Spleen (tissue), 11 donors: ENCODE measurements at regions not wholly inside any gene's neighbourhood (a gene's known extent, or its start where the extent isn't known, plus 50 kb on each side); places are given as distances from the start of the nearest gene placed in this dataset.

Experiments used
- DNase-seq: peaks from one replicate; pipeline ENCODE4 v3.0.0-alpha.2; 2020
- H3K27ac ChIP-seq, 8 donors: fragments of 200-600 bp; sonication (generic) in 7 of 8; 1 replicate in 4 of 8; 2 replicates in 4 of 8; pipeline versions ENCODE4 v1.5.0 to v1.8.0; 2016 to 2021; ENCODE audit warnings: inconsistent platforms in 4 of 8, mild to moderate bottlenecking in 4 of 8, moderate library complexity in 1 of 8
- H3K27me3 ChIP-seq, 7 donors: fragments of 200-600 bp; sonication (generic) in 6 of 7; replicated peaks in 1 of 7; 1 replicate in 4 of 7; 2 replicates in 3 of 7; pipeline versions ENCODE4 v1.5.0 to v1.8.0; 2016 to 2021; ENCODE audit warnings: inconsistent platforms in 3 of 7, mild to moderate bottlenecking in 1 of 7
- H3K36me3 ChIP-seq, 6 donors: fragments of 200-600 bp; sonication (generic) in 5 of 6; 1 replicate in 4 of 6; 2 replicates in 2 of 6; pipeline versions ENCODE4 v1.5.0 to v1.8.0; 2016 to 2021; ENCODE audit warnings: inconsistent platforms in 2 of 6
- H3K4me1 ChIP-seq, 6 donors: fragments of 200-600 bp; sonication (generic) in 5 of 6; 1 replicate in 3 of 6; 2 replicates in 3 of 6; pipeline versions ENCODE4 v1.5.0 to v1.8.0; 2016 to 2021; ENCODE audit warnings: inconsistent platforms in 3 of 6
- H3K4me3 ChIP-seq, 8 donors: fragments of 200-600 bp; sonication (generic) in 7 of 8; 1 replicate in 4 of 8; 2 replicates in 4 of 8; pipeline versions ENCODE4 v1.5.0 to v1.8.0; 2016 to 2021; ENCODE audit warnings: inconsistent platforms in 4 of 8, mild to moderate bottlenecking in 4 of 8, moderate library complexity in 2 of 8
- H3K9me3 ChIP-seq, 8 donors: fragments of 200-600 bp; sonication (generic) in 7 of 8; 1 replicate in 4 of 8; 2 replicates in 4 of 8; pipeline versions ENCODE4 v1.5.0 to v1.8.0; 2016 to 2021; ENCODE audit warnings: inconsistent platforms in 4 of 8
- POLR2A ChIP-seq, 3 donors: fragments of 450-650 bp; IDR thresholded peaks; one replicate each; pipeline ENCODE4 v1.5.1; 2017; ENCODE audit warnings: antibody characterized with exemption in 3 of 3, mild to moderate bottlenecking in 1 of 3
- POLR2AphosphoS5 ChIP-seq, 3 donors: sonication (generic); formaldehyde crosslinking; IDR thresholded peaks; one replicate each; pipeline ENCODE4 v1.5.1; 2017; ENCODE audit warnings: antibody characterized with exemption in 3 of 3
- WGBS, 5 donors: extraction: QIAGEN DNeasy Blood & Tissue Kit in 3 of 5; methylation state at CpG; one replicate each; pipeline versions ENCODE4 v1.1.5 to v1.1.7; 2013 to 2018; 5-methylcytosine and 5-hydroxymethylcytosine counted together
- intact Hi-C: fragments of 100-400 bp; cut with DNase I; formaldehyde crosslinking; loops from one replicate; pipeline ENCODE4 v1.15.0; 2023; ENCODE audit warnings: low total_unique reads
- TF ChIP-seq, protein P1 (sequence below), 11 experiments: fragments of 200-600 bp in 7 of 11; fragments of 450-650 bp in 4 of 11; sonication (generic) in 4 of 11; IDR thresholded peaks in 8 of 11; conservative IDR thresholded peaks in 3 of 11; 1 replicate in 7 of 11; 2 replicates in 4 of 11; pipeline versions ENCODE4 v1.4.0 to v1.8.0; 2016 to 2021; ENCODE audit warnings: antibody characterized with exemption in 11 of 11, inconsistent platforms in 4 of 11, mild to moderate bottlenecking in 1 of 11
- donor health status: healthy with polysubstance abuse.
- donor health status: DM: no; HTN: no; CAD: no; lungs with moderate emphysema.
- donor health status: DM: no; HTN: no; CAD: no.
- donor health status: Bipolar disorder and iron deficiency.
- donor health status: healthy.
- donor health status: DM: no; HTN: no; CAD: no.
- donor health status: DM: yes; HTN: yes; CAD: no.

GRCh38 chr7:124603066-124603465 lies 162.5 kb downstream of the GPR37 start:
- Histone ChIP-seq H3K36me3 (no peaks in the 10 kb centered on the region), H3K27ac (no peak overlapping the region), H3K4me3 (no peak overlapping the region), H3K27me3 (no peaks in the 10 kb centered on the region), H3K9me3 (no peaks in the 10 kb centered on the region), H3K4me1 (no peaks in the 10 kb centered on the region)
- intact Hi-C loops, result no loop called here
- no peak for DNase-seq
- TF ChIP-seq, protein P1, sequence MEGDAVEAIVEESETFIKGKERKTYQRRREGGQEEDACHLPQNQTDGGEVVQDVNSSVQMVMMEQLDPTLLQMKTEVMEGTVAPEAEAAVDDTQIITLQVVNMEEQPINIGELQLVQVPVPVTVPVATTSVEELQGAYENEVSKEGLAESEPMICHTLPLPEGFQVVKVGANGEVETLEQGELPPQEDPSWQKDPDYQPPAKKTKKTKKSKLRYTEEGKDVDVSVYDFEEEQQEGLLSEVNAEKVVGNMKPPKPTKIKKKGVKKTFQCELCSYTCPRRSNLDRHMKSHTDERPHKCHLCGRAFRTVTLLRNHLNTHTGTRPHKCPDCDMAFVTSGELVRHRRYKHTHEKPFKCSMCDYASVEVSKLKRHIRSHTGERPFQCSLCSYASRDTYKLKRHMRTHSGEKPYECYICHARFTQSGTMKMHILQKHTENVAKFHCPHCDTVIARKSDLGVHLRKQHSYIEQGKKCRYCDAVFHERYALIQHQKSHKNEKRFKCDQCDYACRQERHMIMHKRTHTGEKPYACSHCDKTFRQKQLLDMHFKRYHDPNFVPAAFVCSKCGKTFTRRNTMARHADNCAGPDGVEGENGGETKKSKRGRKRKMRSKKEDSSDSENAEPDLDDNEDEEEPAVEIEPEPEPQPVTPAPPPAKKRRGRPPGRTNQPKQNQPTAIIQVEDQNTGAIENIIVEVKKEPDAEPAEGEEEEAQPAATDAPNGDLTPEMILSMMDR (IDR thresholded peaks at IDR 0.05 in 8 of 11, conservative IDR thresholded peaks at IDR 0.05 in 3 of 11), result no peak
- TF ChIP-seq POLR2A (IDR thresholded peaks at IDR 0.05), result no peak
- TF ChIP-seq POLR2AphosphoS5 (IDR thresholded peaks at IDR 0.05), result no peak
- 86 to 100% (median 96%) methylated on average over 1 of the region's 1 CpG for WGBS, 5 donors

- H3K27ac ChIP-seq, result no peak overlapping the region
- DNase-seq, result no peak
- TF ChIP-seq, protein P1 (IDR thresholded peaks at IDR 0.05 in 8 of 11, conservative IDR thresholded peaks at IDR 0.05 in 3 of 11), result no peak
- TF ChIP-seq POLR2AphosphoS5 (IDR thresholded peaks at IDR 0.05) (no peak), POLR2A (IDR thresholded peaks at IDR 0.05) (no peak)
- no peaks in the 10 kb centered on the region for H3K27me3 ChIP-seq
- intact Hi-C loops, result no loop called here
- no peaks in the 10 kb centered on the region for H3K4me1 ChIP-seq
- no peaks in the 10 kb centered on the region for H3K36me3 ChIP-seq
- H3K4me3 ChIP-seq, result no peak overlapping the region
- H3K9me3 ChIP-seq, result no peaks in the 10 kb centered on the region
Measured at GRCh38 chr7:124597509-124597908, 168.1 kb downstream of the GPR37 start.

- DNase-seq, result no peak
- no peak overlapping the region for H3K27ac ChIP-seq
- no peaks in the 10 kb centered on the region for H3K4me1 ChIP-seq
- no peaks in the 10 kb centered on the region for H3K9me3 ChIP-seq
- no peaks in the 10 kb centered on the region for H3K27me3 ChIP-seq
- H3K36me3 ChIP-seq, result no peaks in the 10 kb centered on the region
- 66 to 84% (median 73%) methylated on average over 1 of the region's 1 CpG for WGBS, 5 donors
- no peak overlapping the region for H3K4me3 ChIP-seq
- TF ChIP-seq, protein P1 (IDR thresholded peaks at IDR 0.05 in 8 of 11, conservative IDR thresholded peaks at IDR 0.05 in 3 of 11), result no peak
- no peak for TF ChIP-seq POLR2AphosphoS5 (IDR thresholded peaks at IDR 0.05)
- no peak for TF ChIP-seq POLR2A (IDR thresholded peaks at IDR 0.05)
- intact Hi-C loops, result no loop called here
Measured at GRCh38 chr7:124596881-124597280, 168.7 kb downstream of the GPR37 start.

GRCh38 chr7:124590814-124591213 lies 174.8 kb downstream of the GPR37 start:
- H3K4me3 ChIP-seq, result no peak overlapping the region
- intact Hi-C loops, result no loop called here
- no peak overlapping the region for H3K27ac ChIP-seq
- H3K9me3 ChIP-seq, result no peaks in the 10 kb centered on the region
- no peaks in the 10 kb centered on the region for H3K36me3 ChIP-seq
- H3K27me3 ChIP-seq, result no peaks in the 10 kb centered on the region
- WGBS, 5 donors, result 73 to 85% (median 78%) methylated on average over 2 of the region's 2 CpGs
- TF ChIP-seq POLR2A (IDR thresholded peaks at IDR 0.05), result no peak
- no peak for TF ChIP-seq POLR2AphosphoS5 (IDR thresholded peaks at IDR 0.05)
- TF ChIP-seq, protein P1 (IDR thresholded peaks at IDR 0.05 in 8 of 11, conservative IDR thresholded peaks at IDR 0.05 in 3 of 11), result no peak
- DNase-seq, result no peak
- H3K4me1 ChIP-seq, result no peaks in the 10 kb centered on the region
